ENCODE measurements at regions not wholly inside any gene's neighbourhood (a gene's known extent, or its start where the extent isn't known, plus 50 kb on each side); places are given as distances from the start of the nearest gene placed in this dataset.

GRCh38 chr5:2686321-2687124 lies 65.0 kb downstream of the IRX2 start:
- TF ChIP-seq CTCF (IDR thresholded peaks at IDR 0.05 in 8 of 11, conservative IDR thresholded peaks at IDR 0.05 in 3 of 11) (no peak), POLR2A (IDR thresholded peaks at IDR 0.05) (no peak)

Measured in spleen (tissue), 7 donors.